Osteocyte (in vitro differentiated cells): ENCODE measurements at regions not wholly inside any gene's neighbourhood (a gene's known extent, or its start where the extent isn't known, plus 50 kb on each side); places are given as distances from the start of the nearest gene placed in this dataset.

ENCODE experiments used
- DNase-seq: peaks from one replicate; pipeline ENCODE4 v3.0.0; 2021; ENCODE audit warnings: mixed read lengths; ENCODE audit not compliant: unreplicated experiment; ENCODE audit errors: extremely low spot score
- H3K27ac Mint-ChIP-seq: one replicate; pipeline ENCODE4 v1.8.0; 2021; ENCODE audit warnings: mild to moderate bottlenecking, mixed read lengths; ENCODE audit not compliant: unreplicated experiment
- H3K27me3 Mint-ChIP-seq: one replicate; pipeline ENCODE4 v1.8.0; 2021; ENCODE audit warnings: mixed read lengths; ENCODE audit not compliant: unreplicated experiment
- H3K36me3 Mint-ChIP-seq: one replicate; pipeline ENCODE4 v1.8.0; 2021; ENCODE audit warnings: mixed read lengths; ENCODE audit not compliant: unreplicated experiment
- H3K4me1 Mint-ChIP-seq: one replicate; pipeline ENCODE4 v1.8.0; 2021; ENCODE audit warnings: mixed read lengths; ENCODE audit not compliant: unreplicated experiment
- H3K4me3 Mint-ChIP-seq: one replicate; pipeline ENCODE4 v1.8.0; 2021; ENCODE audit warnings: mild to moderate bottlenecking, moderate library complexity, mixed read lengths; ENCODE audit not compliant: unreplicated experiment
- H3K9me3 Mint-ChIP-seq: one replicate; pipeline ENCODE4 v1.8.0; 2021; ENCODE audit warnings: mixed read lengths; ENCODE audit not compliant: unreplicated experiment
- TF ChIP-seq, protein P1 (sequence below): fragments of 200-600 bp; sonication (generic); IDR thresholded peaks from 2 replicates; pipeline ENCODE4 v1.5.0; 2021; ENCODE audit warnings: antibody characterized with exemption, mild to moderate bottlenecking, moderate library complexity

DNA sequence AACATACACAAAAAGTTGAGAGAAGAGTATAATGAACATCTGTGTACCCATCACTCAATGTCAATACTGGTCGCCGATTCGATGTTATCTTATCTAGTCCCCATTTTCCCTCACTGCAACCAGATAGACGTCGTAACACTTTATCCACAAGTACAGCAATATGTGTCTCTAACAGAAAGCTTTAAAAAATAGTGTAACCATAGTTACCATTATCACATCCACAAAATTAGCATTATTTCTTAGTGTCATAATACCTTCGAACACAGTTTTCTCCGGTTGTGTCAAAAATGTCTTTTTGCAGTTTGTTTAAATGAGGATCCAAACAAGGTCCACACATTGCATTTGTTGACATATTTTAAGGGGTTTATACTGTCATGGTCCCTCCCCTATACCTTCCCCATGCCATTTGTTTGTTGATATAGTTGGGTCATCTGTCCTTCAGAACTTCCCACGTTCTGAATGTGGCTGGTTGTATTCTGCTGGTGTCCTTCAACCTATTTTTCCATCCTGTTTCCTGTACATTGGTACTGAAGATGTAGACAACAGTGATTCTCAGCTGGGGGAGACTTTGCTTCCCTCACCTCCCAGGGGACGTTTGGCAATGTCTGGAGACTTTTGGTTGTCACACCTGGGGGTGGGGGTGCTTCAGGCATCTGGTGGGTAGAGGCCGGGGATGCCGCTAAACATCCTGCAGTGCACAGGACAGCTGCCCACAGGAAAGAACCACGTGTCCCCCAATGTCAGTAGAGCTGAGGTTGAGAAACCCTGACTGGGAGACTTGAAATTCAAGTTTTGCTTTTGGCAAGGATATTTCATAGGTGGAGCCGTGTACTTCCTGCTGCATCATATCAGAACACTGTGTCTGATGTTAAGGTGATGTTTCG, 72.7 kb upstream of the SPRED2 start:
- Mint-ChIP-seq H3K9me3 (peaks cover 4% of the 10 kb centered on the region), H3K4me1 (no peaks in the 10 kb centered on the region), H3K27ac (no peak overlapping the region), H3K36me3 (no peaks in the 10 kb centered on the region), H3K27me3 (no peaks in the 10 kb centered on the region), H3K4me3 (no peak overlapping the region)
- TF ChIP-seq, protein P1, sequence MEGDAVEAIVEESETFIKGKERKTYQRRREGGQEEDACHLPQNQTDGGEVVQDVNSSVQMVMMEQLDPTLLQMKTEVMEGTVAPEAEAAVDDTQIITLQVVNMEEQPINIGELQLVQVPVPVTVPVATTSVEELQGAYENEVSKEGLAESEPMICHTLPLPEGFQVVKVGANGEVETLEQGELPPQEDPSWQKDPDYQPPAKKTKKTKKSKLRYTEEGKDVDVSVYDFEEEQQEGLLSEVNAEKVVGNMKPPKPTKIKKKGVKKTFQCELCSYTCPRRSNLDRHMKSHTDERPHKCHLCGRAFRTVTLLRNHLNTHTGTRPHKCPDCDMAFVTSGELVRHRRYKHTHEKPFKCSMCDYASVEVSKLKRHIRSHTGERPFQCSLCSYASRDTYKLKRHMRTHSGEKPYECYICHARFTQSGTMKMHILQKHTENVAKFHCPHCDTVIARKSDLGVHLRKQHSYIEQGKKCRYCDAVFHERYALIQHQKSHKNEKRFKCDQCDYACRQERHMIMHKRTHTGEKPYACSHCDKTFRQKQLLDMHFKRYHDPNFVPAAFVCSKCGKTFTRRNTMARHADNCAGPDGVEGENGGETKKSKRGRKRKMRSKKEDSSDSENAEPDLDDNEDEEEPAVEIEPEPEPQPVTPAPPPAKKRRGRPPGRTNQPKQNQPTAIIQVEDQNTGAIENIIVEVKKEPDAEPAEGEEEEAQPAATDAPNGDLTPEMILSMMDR: no peak
- DNase-seq: no peak

DNA sequence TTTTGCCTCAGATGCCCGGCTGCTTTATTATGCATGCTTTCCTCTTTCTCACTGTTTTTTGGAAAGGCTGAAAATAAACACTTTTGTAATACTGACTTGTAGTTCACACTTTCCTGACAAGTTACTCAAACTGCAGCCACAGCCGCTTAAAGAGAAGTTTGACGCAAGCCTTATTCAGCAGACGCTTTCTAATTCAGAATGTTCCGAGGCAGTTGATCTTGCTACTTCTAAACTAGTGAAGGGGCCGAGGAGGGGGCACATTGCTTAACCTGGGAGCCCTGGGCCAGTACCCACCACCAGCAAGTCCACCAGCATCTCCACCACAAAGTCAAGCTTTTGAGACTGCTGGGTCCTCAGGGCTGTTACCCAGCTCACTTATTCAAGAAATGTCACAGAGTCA, 71.8 kb upstream of the SPRED2 start:
- TF ChIP-seq, protein P1: no peak
- Mint-ChIP-seq H3K4me3 (no peak overlapping the region), H3K36me3 (no peaks in the 10 kb centered on the region), H3K27ac (no peak overlapping the region), H3K9me3 (peaks cover 4% of the 10 kb centered on the region), H3K4me1 (no peaks in the 10 kb centered on the region), H3K27me3 (no peaks in the 10 kb centered on the region)
- DNase-seq: no peak

GRCh38 chr2:65503746-65504145, 71.3 kb upstream of the SPRED2 start:
- H3K4me3 Mint-ChIP-seq: no peak overlapping the region
- no peaks in the 10 kb centered on the region for H3K4me1 Mint-ChIP-seq
- no peaks in the 10 kb centered on the region for H3K36me3 Mint-ChIP-seq
- DNase-seq: no peak
- TF ChIP-seq, protein P1: no peak
- peaks cover 1% of the 10 kb centered on the region for H3K27me3 Mint-ChIP-seq
- no peak overlapping the region for H3K27ac Mint-ChIP-seq
- H3K9me3 Mint-ChIP-seq: peaks cover 4% of the 10 kb centered on the region

- H3K4me1 Mint-ChIP-seq: no peaks in the 10 kb centered on the region
- DNase-seq: no peak
- H3K27me3 Mint-ChIP-seq: peaks cover 4% of the 10 kb centered on the region
- H3K9me3 Mint-ChIP-seq: no peaks in the 10 kb centered on the region
- TF ChIP-seq, protein P1: no peak
- H3K36me3 Mint-ChIP-seq: no peaks in the 10 kb centered on the region
- H3K4me3 Mint-ChIP-seq: no peak overlapping the region
- no peak overlapping the region for H3K27ac Mint-ChIP-seq
Observed at GRCh38 chr2:65501836-65502235, 69.4 kb upstream of the SPRED2 start.

DNA sequence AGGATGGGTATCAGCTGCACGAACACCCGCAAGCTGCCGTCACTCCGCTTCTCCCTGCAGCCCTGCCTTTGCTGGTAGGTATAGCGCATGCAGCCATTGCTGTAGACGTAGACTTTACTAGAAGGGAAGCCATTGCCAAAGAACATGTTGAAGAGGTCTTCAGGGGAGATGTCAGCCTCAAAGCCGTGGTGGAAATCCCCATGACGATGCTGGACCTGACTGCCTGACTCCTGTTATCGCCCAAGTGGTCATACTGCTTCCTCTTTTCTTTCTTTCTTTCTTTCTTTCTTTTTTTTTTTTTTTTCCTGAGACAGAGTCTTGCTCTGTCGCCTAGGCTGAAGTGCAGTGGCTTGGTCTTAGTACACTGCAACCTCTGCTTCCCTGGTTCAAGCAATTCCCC, 68.7 kb upstream of the SPRED2 start:
- H3K27me3 Mint-ChIP-seq: peaks cover 4% of the 10 kb centered on the region
- H3K9me3 Mint-ChIP-seq: no peaks in the 10 kb centered on the region
- TF ChIP-seq, protein P1: no peak
- H3K27ac Mint-ChIP-seq: no peak overlapping the region
- no peak for DNase-seq
- H3K4me1 Mint-ChIP-seq: no peaks in the 10 kb centered on the region
- no peaks in the 10 kb centered on the region for H3K36me3 Mint-ChIP-seq
- no peak overlapping the region for H3K4me3 Mint-ChIP-seq
